ENCODE measurements at regions not wholly inside any gene's neighbourhood (a gene's known extent, or its start where the extent isn't known, plus 50 kb on each side); places are given as distances from the start of the nearest gene placed in this dataset.
"Not testable (repeated sequence)": the region's sequence is repeated elsewhere in the genome, so short reads cannot be mapped to it uniquely, and the experiment has no call there.

- TF ChIP-seq POLR2A (IDR thresholded peaks at IDR 0.05): not testable (repeated sequence)
- TF ChIP-seq, protein P1, sequence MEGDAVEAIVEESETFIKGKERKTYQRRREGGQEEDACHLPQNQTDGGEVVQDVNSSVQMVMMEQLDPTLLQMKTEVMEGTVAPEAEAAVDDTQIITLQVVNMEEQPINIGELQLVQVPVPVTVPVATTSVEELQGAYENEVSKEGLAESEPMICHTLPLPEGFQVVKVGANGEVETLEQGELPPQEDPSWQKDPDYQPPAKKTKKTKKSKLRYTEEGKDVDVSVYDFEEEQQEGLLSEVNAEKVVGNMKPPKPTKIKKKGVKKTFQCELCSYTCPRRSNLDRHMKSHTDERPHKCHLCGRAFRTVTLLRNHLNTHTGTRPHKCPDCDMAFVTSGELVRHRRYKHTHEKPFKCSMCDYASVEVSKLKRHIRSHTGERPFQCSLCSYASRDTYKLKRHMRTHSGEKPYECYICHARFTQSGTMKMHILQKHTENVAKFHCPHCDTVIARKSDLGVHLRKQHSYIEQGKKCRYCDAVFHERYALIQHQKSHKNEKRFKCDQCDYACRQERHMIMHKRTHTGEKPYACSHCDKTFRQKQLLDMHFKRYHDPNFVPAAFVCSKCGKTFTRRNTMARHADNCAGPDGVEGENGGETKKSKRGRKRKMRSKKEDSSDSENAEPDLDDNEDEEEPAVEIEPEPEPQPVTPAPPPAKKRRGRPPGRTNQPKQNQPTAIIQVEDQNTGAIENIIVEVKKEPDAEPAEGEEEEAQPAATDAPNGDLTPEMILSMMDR (IDR thresholded peaks at IDR 0.05): not testable (repeated sequence)
Observed at GRCh38 chr5:17755406-17755805, 121.1 kb downstream of the TAF11L14 start.

Measured in body of pancreas (tissue), 4 donors.